ENCODE measurements at regions not wholly inside any gene's neighbourhood (a gene's known extent, or its start where the extent isn't known, plus 50 kb on each side); places are given as distances from the start of the nearest gene placed in this dataset.

GRCh38 chr3:159236321-159236720, 434.5 kb downstream of the MFSD1 start:
- H3K4me1 ChIP-seq (ENCODE audit: insufficient read depth): peaks cover 17% of the 10 kb centered on the region
- H3K9me2 ChIP-seq (ENCODE audit: insufficient read depth): no peaks in the 10 kb centered on the region

GRCh38 chr3:159237226-159237625, 435.4 kb downstream of the MFSD1 start:
- no peaks in the 10 kb centered on the region for H3K79me2 ChIP-seq (replicated peaks; ENCODE audit: insufficient read depth)
- Mint-ChIP-seq H3K27me3 (ENCODE audit: insufficient read depth, low read depth, poor library complexity) (peaks cover 5% of the 10 kb centered on the region), H3K36me3 (ENCODE audit: low read depth) (no peaks in the 10 kb centered on the region), H3K27ac (peak overlapping the region; percentile 26; the same call in 1 of the 2 replicates), H3K9me3 (no peaks in the 10 kb centered on the region), H3K4me3 (no peak overlapping the region), H3K4me1 (peaks cover 18% of the 10 kb centered on the region)
- H2AFZ ChIP-seq: no peak overlapping the region
- no peaks in the 10 kb centered on the region for H3K36me3 ChIP-seq (ENCODE audit: insufficient read depth)
- H3K9me2 ChIP-seq (ENCODE audit: insufficient read depth): no peaks in the 10 kb centered on the region
- no peak overlapping the region for H3K27ac ChIP-seq (ENCODE audit: low read depth)
- no peaks in the 10 kb centered on the region for H4K20me1 ChIP-seq (replicated peaks; ENCODE audit: insufficient read depth)
- no peak overlapping the region for H3K4me2 ChIP-seq
- H3F3A ChIP-seq (replicated peaks; ENCODE audit: low read depth): no peaks in the 10 kb centered on the region
- H3K27me3 ChIP-seq (ENCODE audit: insufficient read depth): no peaks in the 10 kb centered on the region
- DNase-seq (ENCODE audit: low spot score) (no peak), ATAC-seq (no peak)
- peaks cover 17% of the 10 kb centered on the region for H3K4me1 ChIP-seq (ENCODE audit: insufficient read depth)
- no peak overlapping the region for H3K4me3 ChIP-seq
- no peak for TF ChIP-seq STAT1 (IDR thresholded peaks at IDR 0.05; ENCODE audit: unreplicated experiment)
- TF ChIP-seq EZH2 (IDR thresholded peaks at IDR 0.05; ENCODE audit: low read depth, unreplicated experiment): no peak
- TF ChIP-seq ZNF331 (CRISPR knock-in tag; IDR thresholded peaks at IDR 0.05; ENCODE audit: low read depth): no peak
- no peak for TF ChIP-seq EZH2phosphoT487 (IDR thresholded peaks at IDR 0.05; ENCODE audit: unreplicated experiment)

More at GRCh38 chr3:159236321-159236720, 434.5 kb downstream of the MFSD1 start:
- Histone ChIP-seq H4K20me1 (replicated peaks; ENCODE audit: insufficient read depth) (no peaks in the 10 kb centered on the region), H3K4me3 (no peak overlapping the region), H3K79me2 (replicated peaks; ENCODE audit: insufficient read depth) (no peaks in the 10 kb centered on the region), H3K36me3 (ENCODE audit: insufficient read depth) (no peaks in the 10 kb centered on the region), H3F3A (replicated peaks; ENCODE audit: low read depth) (no peaks in the 10 kb centered on the region), H3K27me3 (ENCODE audit: insufficient read depth) (no peaks in the 10 kb centered on the region), H3K27ac (ENCODE audit: low read depth) (no peak overlapping the region), H2AFZ (no peak overlapping the region), H3K4me2 (0 out of 2 replicates have a peak overlapping the region, but pooled peaks have one; percentile 15)
- TF ChIP-seq POLR2AphosphoS5 (IDR thresholded peaks at IDR 0.05; ENCODE audit: low read depth) (no peak), CREB1 (CRISPR knock-in tag; IDR thresholded peaks at IDR 0.05; ENCODE audit: low read depth) (no peak), CTCF (conservative IDR thresholded peaks at IDR 0.05; ENCODE audit: low read depth in 2 of 2) (no peak), NANOG (IDR thresholded peaks at IDR 0.05; ENCODE audit: borderline replicate concordance) (no peak), STAT1 (IDR thresholded peaks at IDR 0.05; ENCODE audit: unreplicated experiment) (no peak)
- Mint-ChIP-seq H3K27ac (no peak overlapping the region), H3K27me3 (ENCODE audit: insufficient read depth, low read depth, poor library complexity) (peaks cover 5% of the 10 kb centered on the region), H3K4me3 (no peak overlapping the region), H3K4me1 (peaks cover 18% of the 10 kb centered on the region), H3K9me3 (no peaks in the 10 kb centered on the region), H3K36me3 (ENCODE audit: low read depth) (no peaks in the 10 kb centered on the region)
- ATAC-seq: no peak
- no peak for DNase-seq (ENCODE audit: low spot score)

- Histone ChIP-seq H2AFZ (no peak overlapping the region), H4K20me1 (replicated peaks; ENCODE audit: insufficient read depth) (no peaks in the 10 kb centered on the region), H3K27ac (ENCODE audit: low read depth) (no peak overlapping the region), H3F3A (replicated peaks; ENCODE audit: low read depth) (no peaks in the 10 kb centered on the region), H3K27me3 (ENCODE audit: insufficient read depth) (no peaks in the 10 kb centered on the region), H3K36me3 (ENCODE audit: insufficient read depth) (no peaks in the 10 kb centered on the region), H3K4me1 (ENCODE audit: insufficient read depth) (peaks cover 17% of the 10 kb centered on the region), H3K4me2 (no peak overlapping the region), H3K79me2 (replicated peaks; ENCODE audit: insufficient read depth) (no peaks in the 10 kb centered on the region), H3K9me2 (ENCODE audit: insufficient read depth) (no peaks in the 10 kb centered on the region), H3K4me3 (no peak overlapping the region)
- H3K36me3 Mint-ChIP-seq (ENCODE audit: low read depth): no peaks in the 10 kb centered on the region
- DNase-seq (ENCODE audit: low spot score) (no peak), ATAC-seq (no peak)
- peaks cover 5% of the 10 kb centered on the region for H3K27me3 Mint-ChIP-seq (ENCODE audit: insufficient read depth, low read depth, poor library complexity)
- H3K4me3 Mint-ChIP-seq: no peak overlapping the region
- no peaks in the 10 kb centered on the region for H3K9me3 Mint-ChIP-seq
- H3K27ac Mint-ChIP-seq: no peak overlapping the region
- H3K4me1 Mint-ChIP-seq: peaks cover 18% of the 10 kb centered on the region
- TF ChIP-seq REST (IDR thresholded peaks at IDR 0.05; ENCODE audit: unreplicated experiment) (no peak), CTCF (conservative IDR thresholded peaks at IDR 0.05; ENCODE audit: low read depth in 2 of 2) (no peak)
These were observed 436.8 kb downstream of the MFSD1 start for GRCh38 chr3:159238646-159239045.
